H9 (cell line): ENCODE measurements at regions not wholly inside any gene's neighbourhood (a gene's known extent, or its start where the extent isn't known, plus 50 kb on each side); places are given as distances from the start of the nearest gene placed in this dataset.

Experiments
- DNase-seq: peaks from one replicate; pipeline ENCODE4 v3.0.0-alpha.2; 2017
- H2AFZ ChIP-seq: one replicate; pipeline ENCODE4 v1.6.1; 2013; ENCODE audit warnings: mild to moderate bottlenecking, low read length, control low read depth, moderate library complexity
- H2AK5ac ChIP-seq: 2 replicates; pipeline ENCODE4 v1.6.1; 2013; ENCODE audit warnings: low read length, control low read depth, mixed read lengths; ENCODE audit not compliant: insufficient read length
- H2BK120ac ChIP-seq: one replicate; pipeline ENCODE4 v1.6.1; 2013; ENCODE audit warnings: low read depth, mild to moderate bottlenecking, low read length, control low read depth, inconsistent platforms; ENCODE audit not compliant: poor library complexity, severe bottlenecking
- H2BK12ac ChIP-seq: 2 replicates; pipeline ENCODE4 v1.6.1; 2013; ENCODE audit warnings: low read length, control low read depth, mixed read lengths, low read depth; ENCODE audit not compliant: insufficient read length
- H2BK15ac ChIP-seq: 2 replicates; pipeline ENCODE4 v1.6.1; 2013; ENCODE audit warnings: low read depth, low read length, control low read depth
- H2BK20ac ChIP-seq: one replicate; pipeline ENCODE4 v1.6.1; 2013; ENCODE audit warnings: low read depth, mild to moderate bottlenecking, low read length, control low read depth, inconsistent platforms; ENCODE audit not compliant: poor library complexity, severe bottlenecking
- H2BK5ac ChIP-seq: 2 replicates; pipeline ENCODE4 v1.6.1; 2013; ENCODE audit warnings: low read length, control low read depth, mixed read lengths; ENCODE audit not compliant: insufficient read length
- H3K14ac ChIP-seq: 2 replicates; pipeline ENCODE4 v1.6.1; 2013; ENCODE audit warnings: low read length, control low read depth; ENCODE audit not compliant: insufficient read depth
- H3K18ac ChIP-seq: 2 replicates; pipeline ENCODE4 v1.6.1; 2013; ENCODE audit warnings: low read depth, mild to moderate bottlenecking, mixed read lengths, low read length, control low read depth; ENCODE audit not compliant: insufficient read length
- H3K23ac ChIP-seq: 2 replicates; pipeline ENCODE4 v1.6.1; 2013; ENCODE audit warnings: low read length, control low read depth, mixed read lengths, low read depth; ENCODE audit not compliant: insufficient read length
- H3K23me2 ChIP-seq: 2 replicates; pipeline ENCODE4 v1.6.1; 2013; ENCODE audit warnings: low read depth, mild to moderate bottlenecking, mixed read lengths, low read length, control low read depth; ENCODE audit not compliant: insufficient read length, poor library complexity, severe bottlenecking
- H3K27ac ChIP-seq: 2 replicates; pipeline ENCODE4 v1.5.1; 2013; ENCODE audit warnings: low read length, control low read depth, mixed read lengths, low read depth; ENCODE audit not compliant: insufficient read length
- H3K27me3 ChIP-seq: 2 replicates; pipeline ENCODE4 v1.6.1; 2013; ENCODE audit warnings: low read length, control low read depth, inconsistent platforms; ENCODE audit not compliant: insufficient read depth
- H3K4ac ChIP-seq: 2 replicates; pipeline ENCODE4 v1.6.1; 2013; ENCODE audit warnings: low read depth, mild to moderate bottlenecking, control low read depth, inconsistent platforms, low read length, moderate library complexity
- H3K4me1 ChIP-seq: 2 replicates; pipeline ENCODE4 v1.6.1; 2013; ENCODE audit warnings: low read length, control low read depth, inconsistent platforms; ENCODE audit not compliant: insufficient read depth
- H3K4me2 ChIP-seq: 2 replicates; pipeline ENCODE4 v1.6.1; 2013; ENCODE audit warnings: low read length, control low read depth, mixed read lengths; ENCODE audit not compliant: insufficient read length, insufficient read depth
- H3K56ac ChIP-seq: 2 replicates; pipeline ENCODE4 v1.6.1; 2013; ENCODE audit warnings: low read depth, mild to moderate bottlenecking, mixed read lengths, low read length, control low read depth; ENCODE audit not compliant: insufficient read length
- H3K79me1 ChIP-seq: 2 replicates; pipeline ENCODE4 v1.6.1; 2013; ENCODE audit warnings: low read depth, mild to moderate bottlenecking, moderate library complexity, low read length, control low read depth, inconsistent platforms; ENCODE audit not compliant: insufficient read depth, poor library complexity, severe bottlenecking
- H3K79me2 ChIP-seq: 2 replicates; pipeline ENCODE4 v1.6.1; 2013; ENCODE audit warnings: low read length, control low read depth, inconsistent platforms; ENCODE audit not compliant: insufficient read depth
- H3K9ac ChIP-seq: 2 replicates; pipeline ENCODE4 v1.6.1; 2013; ENCODE audit warnings: low read length, control low read depth, mixed read lengths; ENCODE audit not compliant: insufficient read length; ENCODE audit errors: extremely low read depth
- H3K9me3 ChIP-seq: one replicate; pipeline ENCODE4 v1.6.1; 2013; ENCODE audit warnings: low read depth, low read length, inconsistent platforms; ENCODE audit not compliant: control insufficient read depth
- H3T11ph ChIP-seq: one replicate; pipeline ENCODE4 v1.6.1; 2013; ENCODE audit warnings: mild to moderate bottlenecking, low read length, control low read depth, inconsistent platforms
- H4K20me1 ChIP-seq: one replicate; pipeline ENCODE4 v1.6.1; 2013; ENCODE audit not compliant: control insufficient read depth, insufficient read length, insufficient read depth
- H4K5ac ChIP-seq: 2 replicates; pipeline ENCODE4 v1.6.1; 2013; ENCODE audit warnings: low read depth, mild to moderate bottlenecking, mixed read lengths, low read length, control low read depth; ENCODE audit not compliant: insufficient read length
- H4K8ac ChIP-seq: replicated peaks from 2 replicates; pipeline ENCODE4 v1.6.1; 2013; ENCODE audit warnings: low read length, control low read depth, mixed read lengths, low read depth; ENCODE audit not compliant: insufficient read length
- H4K91ac ChIP-seq: 2 replicates; pipeline ENCODE4 v1.6.1; 2013; ENCODE audit warnings: low read depth, mild to moderate bottlenecking, moderate library complexity, mixed read lengths, low read length, control low read depth; ENCODE audit not compliant: insufficient read length
- H3K27ac Mint-ChIP-seq, 3 experiments: 2 replicates in 2 of 3; 3 replicates in 1 of 3; pipeline ENCODE4 v1.8.0; 2020 to 2021; ENCODE audit warnings: mixed read lengths in 3 of 3, mild to moderate bottlenecking in 1 of 3, moderate library complexity in 1 of 3
- H3K27me3 Mint-ChIP-seq: 2 replicates; pipeline ENCODE4 v1.8.0; 2021; ENCODE audit warnings: low read depth, mild to moderate bottlenecking, moderate library complexity, mixed read lengths
- H3K36me3 Mint-ChIP-seq, 3 experiments: 2 replicates in 2 of 3; 3 replicates in 1 of 3; pipeline ENCODE4 v1.8.0; 2020 to 2021; ENCODE audit warnings: low read depth in 3 of 3, mixed read lengths in 3 of 3; ENCODE audit not compliant: insufficient read depth in 1 of 3
- H3K4me1 Mint-ChIP-seq, 2 experiments: 2 replicates each; pipeline ENCODE4 v1.8.0; 2020; ENCODE audit warnings: mixed read lengths in 2 of 2
- H3K4me3 Mint-ChIP-seq, 2 experiments: 2 replicates in 1 of 2; 3 replicates in 1 of 2; pipeline ENCODE4 v1.8.0; 2020 to 2021; ENCODE audit warnings: mild to moderate bottlenecking in 2 of 2, mixed read lengths in 2 of 2, moderate library complexity in 1 of 2
- H3K9me3 Mint-ChIP-seq, 2 experiments: 2 replicates in 1 of 2; 3 replicates in 1 of 2; pipeline ENCODE4 v1.8.0; 2020; ENCODE audit warnings: mild to moderate bottlenecking in 2 of 2, mixed read lengths in 2 of 2, moderate library complexity in 1 of 2
- CTCF ChIP-seq: fragments of 200-600 bp; sonication (generic); conservative IDR thresholded peaks from 3 replicates; pipeline ENCODE4 v1.8.0; 2021; ENCODE audit warnings: antibody characterized with exemption, mild to moderate bottlenecking
- WGBS: extraction: QIAGEN DNeasy Blood & Tissue Kit; methylation state at CpG from one replicate; pipeline ENCODE4 v1.1.7; 2013; ENCODE audit warnings: missing lambda C conversion rate, low lambda C conversion rate, mixed read lengths; ENCODE audit not compliant: insufficient read length; ENCODE audit errors: extremely low coverage; 5-methylcytosine and 5-hydroxymethylcytosine counted together

DNA sequence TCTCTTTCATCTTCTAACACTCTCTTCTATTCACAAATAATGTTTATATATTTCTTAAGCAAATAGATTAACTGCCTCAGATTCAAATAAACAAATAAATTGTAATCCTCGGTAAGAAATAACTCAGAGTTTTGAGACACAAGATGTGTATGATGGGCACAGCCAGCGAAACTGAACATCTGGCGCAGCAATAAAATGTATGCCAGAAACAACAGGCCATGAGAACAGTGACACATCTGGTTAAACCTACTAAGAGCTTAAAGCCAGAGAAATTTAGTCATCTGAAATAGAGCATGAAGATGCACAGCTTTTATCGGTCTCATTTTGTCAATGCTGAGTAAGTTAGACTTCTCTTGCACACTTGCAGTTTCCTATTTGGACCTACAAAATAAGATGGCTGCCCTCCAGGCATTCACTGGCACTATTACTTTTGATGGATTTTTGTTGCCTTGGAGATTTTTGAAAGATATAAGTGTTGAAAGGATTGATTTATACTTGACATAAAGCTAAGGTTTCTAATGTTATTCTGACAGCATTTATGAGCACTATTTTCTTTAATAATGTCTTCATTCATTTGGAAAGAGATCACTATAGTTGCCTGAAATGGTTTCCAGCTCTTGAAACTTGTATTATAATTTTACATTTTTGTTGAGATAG lies 1444.0 kb downstream of the PCDH18 start:
- Histone ChIP-seq H3K4me1 (no peaks in the 10 kb centered on the region), H2BK15ac (no peak overlapping the region), H4K8ac (no peak overlapping the region), H3K4ac (no peak overlapping the region), H2BK12ac (no peak overlapping the region), H3K23ac (no peak overlapping the region), H2BK5ac (no peak overlapping the region), H4K91ac (no peak overlapping the region), H2AFZ (no peak overlapping the region), H2BK120ac (no peak overlapping the region), H3K56ac (no peak overlapping the region), H3K18ac (no peak overlapping the region), H3K27me3 (no peaks in the 10 kb centered on the region), H3K79me2 (no peaks in the 10 kb centered on the region), H3K14ac (no peak overlapping the region), H4K5ac (no peak overlapping the region), H3K23me2 (no peaks in the 10 kb centered on the region), H4K20me1 (no peaks in the 10 kb centered on the region), H2BK20ac (no peak overlapping the region), H3T11ph (no peak overlapping the region), H3K4me2 (no peak overlapping the region), H3K27ac (no peak overlapping the region), H3K9ac (no peak overlapping the region), H2AK5ac (no peak overlapping the region), H3K79me1 (no peaks in the 10 kb centered on the region), H3K9me3 (no peaks in the 10 kb centered on the region)
- no peaks in the 10 kb centered on the region for H3K27me3 Mint-ChIP-seq
- no peak for DNase-seq
- peaks cover 2% of the 10 kb centered on the region in 2 experiments; a peak in 2 of 4 replicates for H3K4me1 Mint-ChIP-seq
- no peaks in the 10 kb centered on the region for H3K36me3 Mint-ChIP-seq
- no peak overlapping the region for H3K4me3 Mint-ChIP-seq
- no CpG with 5 or more reads among the region's 4 CpGs for WGBS
- no peaks in the 10 kb centered on the region for H3K9me3 Mint-ChIP-seq
- TF ChIP-seq CTCF = no peak
- no peak overlapping the region for H3K27ac Mint-ChIP-seq
